CD4-positive, alpha-beta memory T cell (primary cell): ENCODE measurements at regions not wholly inside any gene's neighbourhood (a gene's known extent, or its start where the extent isn't known, plus 50 kb on each side); places are given as distances from the start of the nearest gene placed in this dataset.

Experiments
- CTCF ChIA-PET: fragments of 350-600 bp; sonication (Branson Sonifier 250); formaldehyde crosslinking; loops from one replicate; lab custom pipeline; 2021; ENCODE audit warnings: inconsistent platforms; ENCODE audit not compliant: partially characterized antibody; lab: Charles Lee
- POLR2A ChIA-PET: fragments of 350-600 bp; sonication (Branson Sonifier 250); formaldehyde crosslinking; loops from one replicate; lab custom pipeline; 2021; ENCODE audit not compliant: partially characterized antibody; lab: Charles Lee
- DNase-seq, 5 donors: peaks; one replicate each; pipeline versions ENCODE4 v3.0.0 to v3.0.0-alpha.2; 2020 to 2022; ENCODE audit warnings: mixed read lengths in 1 of 5
- H3K27ac ChIP-seq: one replicate; pipeline ENCODE4 v1.7.0; 2013; ENCODE audit warnings: low read depth, low read length
- H3K27me3 ChIP-seq: 2 replicates; pipeline ENCODE4 v1.7.0; 2013; ENCODE audit warnings: mild to moderate bottlenecking, low read length, moderate library complexity; ENCODE audit not compliant: insufficient read depth
- H3K36me3 ChIP-seq: 2 replicates; pipeline ENCODE4 v1.7.0; 2013; ENCODE audit warnings: mild to moderate bottlenecking, low read length, moderate library complexity; ENCODE audit not compliant: insufficient read depth
- H3K4me1 ChIP-seq: 2 replicates; pipeline ENCODE4 v1.7.0; 2013; ENCODE audit warnings: mild to moderate bottlenecking, low read length, moderate library complexity; ENCODE audit not compliant: insufficient read depth
- H3K4me3 ChIP-seq, 2 donors: one replicate each; pipeline ENCODE4 v1.7.0; 2013; ENCODE audit warnings: low read length in 2 of 2, mild to moderate bottlenecking in 1 of 2
- H3K9me3 ChIP-seq, 2 donors: one replicate each; pipeline ENCODE4 v1.7.0; 2013; ENCODE audit warnings: low read length in 2 of 2, control low read depth in 1 of 2; ENCODE audit not compliant: control insufficient read depth in 1 of 2
- H3K27ac Mint-ChIP-seq, 7 donors: one replicate each; pipeline ENCODE4 v1.8.0; 2020 to 2021; ENCODE audit warnings: mixed read lengths in 7 of 7, mild to moderate bottlenecking in 6 of 7, inconsistent platforms in 3 of 7, moderate library complexity in 3 of 7
- H3K27me3 Mint-ChIP-seq, 2 donors: one replicate each; pipeline ENCODE4 v1.8.0; 2020 to 2021; ENCODE audit warnings: mixed read lengths in 2 of 2
- H3K36me3 Mint-ChIP-seq, 2 donors: one replicate each; pipeline ENCODE4 v1.8.0; 2020 to 2021; ENCODE audit warnings: mixed read lengths in 2 of 2, inconsistent platforms in 1 of 2, mild to moderate bottlenecking in 1 of 2
- H3K4me1 Mint-ChIP-seq, 4 donors: one replicate each; pipeline ENCODE4 v1.8.0; 2020 to 2021; ENCODE audit warnings: mixed read lengths in 4 of 4, mild to moderate bottlenecking in 1 of 4
- H3K4me3 Mint-ChIP-seq, 8 donors: one replicate each; pipeline ENCODE4 v1.8.0; 2020 to 2021; ENCODE audit warnings: mixed read lengths in 8 of 8, mild to moderate bottlenecking in 7 of 8, moderate library complexity in 6 of 8, inconsistent platforms in 3 of 8
- H3K9me3 Mint-ChIP-seq, 8 donors: one replicate each; pipeline ENCODE4 v1.8.0; 2020 to 2021; ENCODE audit warnings: mixed read lengths in 8 of 8, mild to moderate bottlenecking in 5 of 8, inconsistent platforms in 3 of 8, moderate library complexity in 1 of 8
- intact Hi-C: fragments of 100-400 bp; cut with micrococcal nuclease; formaldehyde crosslinking; loops from one replicate; pipeline ENCODE4 v1.15.1; 2023

DNA sequence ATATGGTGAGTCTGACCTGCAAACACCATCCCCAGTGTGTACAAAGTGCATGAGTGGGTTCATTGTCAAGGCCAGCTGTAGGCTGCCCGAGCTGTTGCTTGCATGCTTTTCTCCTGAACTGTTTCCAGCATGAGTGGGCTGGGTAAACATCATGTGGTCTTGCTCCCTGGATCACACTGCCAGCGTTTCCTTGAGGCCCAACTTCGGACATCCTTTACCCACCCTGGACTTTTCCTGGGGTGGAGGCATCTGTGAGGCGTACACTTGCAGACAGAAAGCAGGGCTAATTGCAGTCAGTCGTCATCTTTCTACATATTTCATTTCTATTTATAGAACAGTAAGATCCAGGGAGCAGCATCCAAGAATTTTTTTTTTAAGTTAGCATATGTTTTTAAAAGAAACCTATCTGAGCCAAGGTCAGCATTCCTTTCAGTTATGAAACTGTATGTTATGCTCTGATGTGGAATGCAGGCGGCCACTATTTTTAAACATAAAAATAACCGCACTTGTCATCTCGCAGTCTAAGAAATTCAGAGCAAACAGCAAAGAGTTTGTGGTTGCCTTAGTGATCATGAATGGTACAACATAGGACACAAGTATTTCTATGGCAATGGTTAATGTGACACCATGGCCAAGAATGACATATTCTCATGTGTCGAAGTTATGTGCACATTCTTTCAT is 106.5 kb upstream of the DMRT1 start:
- Histone ChIP-seq H3K4me3 (no peak overlapping the region), H3K4me1 (no peaks in the 10 kb centered on the region), H3K36me3 (no peaks in the 10 kb centered on the region), H3K27me3 (no peaks in the 10 kb centered on the region), H3K9me3 (no peaks in the 10 kb centered on the region), H3K27ac (no peak overlapping the region)
- DNase-seq, result no peak
- intact Hi-C loops, result no loop called here
- ChIA-PET CTCF (no interaction called here), POLR2A (no interaction called here)
- H3K36me3 Mint-ChIP-seq, result peaks cover 21 to 35% of the 10 kb centered on the region in 2 donors
- peaks cover 0 to 2% (median 0%) of the 10 kb centered on the region in 8 donors for H3K9me3 Mint-ChIP-seq
- no peak overlapping the region for H3K27ac Mint-ChIP-seq
- no peaks in the 10 kb centered on the region for H3K4me1 Mint-ChIP-seq
- H3K4me3 Mint-ChIP-seq, result no peak overlapping the region
- H3K27me3 Mint-ChIP-seq, result no peaks in the 10 kb centered on the region

DNA sequence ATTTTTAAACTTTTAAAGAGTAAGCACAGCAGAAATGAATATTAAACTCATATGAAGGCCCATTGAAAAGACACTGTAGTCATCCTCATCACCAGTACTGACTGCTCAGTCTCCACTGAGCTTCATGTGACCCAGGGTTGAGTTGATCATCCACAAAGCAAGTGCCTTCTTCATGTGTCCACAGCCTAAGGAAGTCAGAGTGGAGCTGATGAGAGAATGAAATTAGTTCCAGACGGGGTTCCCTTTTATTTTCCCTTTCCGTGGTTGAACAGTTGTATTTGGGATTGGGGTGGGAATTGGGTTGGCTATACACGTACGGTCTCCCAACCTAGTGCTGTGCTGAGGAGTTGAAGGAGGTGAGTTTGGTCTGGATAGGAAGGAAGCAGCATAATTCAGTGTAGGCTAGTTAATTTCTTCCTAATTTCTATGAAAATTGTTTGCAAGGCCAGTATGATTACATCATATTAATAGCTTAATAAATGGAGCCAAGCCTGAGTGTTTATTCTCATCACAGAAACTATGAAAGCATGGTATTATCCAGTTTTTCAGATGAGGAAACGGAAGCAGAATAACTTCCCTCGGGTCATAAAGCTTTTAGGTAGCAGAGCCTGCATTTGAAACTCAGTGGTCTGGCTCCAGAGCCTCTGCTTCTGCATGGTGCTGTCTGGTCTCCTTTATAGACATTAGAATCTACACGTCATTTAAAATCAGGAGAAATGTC is 103.9 kb upstream of the DMRT1 start:
- DNase-seq, result no peak
- Mint-ChIP-seq H3K9me3 (no peaks in the 10 kb centered on the region), H3K27ac (no peak overlapping the region), H3K27me3 (no peaks in the 10 kb centered on the region), H3K4me1 (no peaks in the 10 kb centered on the region), H3K36me3 (peaks cover 15 to 32% of the 10 kb centered on the region in 2 donors), H3K4me3 (no peak overlapping the region)
- ChIA-PET CTCF (interaction anchor here (0.8 to 1.4 kb wide), 2 partner anchors 14 to 18 kb away, joined by 3 to 4 read pairs; no protein-coding TSS in a partner anchor), POLR2A (no interaction called here)
- no peak overlapping the region for H3K4me3 ChIP-seq
- H3K9me3 ChIP-seq, result no peaks in the 10 kb centered on the region
- intact Hi-C loops, result no loop called here
- H3K27me3 ChIP-seq, result no peaks in the 10 kb centered on the region
- H3K36me3 ChIP-seq, result no peaks in the 10 kb centered on the region
- no peak overlapping the region for H3K27ac ChIP-seq
- H3K4me1 ChIP-seq, result no peaks in the 10 kb centered on the region

DNA sequence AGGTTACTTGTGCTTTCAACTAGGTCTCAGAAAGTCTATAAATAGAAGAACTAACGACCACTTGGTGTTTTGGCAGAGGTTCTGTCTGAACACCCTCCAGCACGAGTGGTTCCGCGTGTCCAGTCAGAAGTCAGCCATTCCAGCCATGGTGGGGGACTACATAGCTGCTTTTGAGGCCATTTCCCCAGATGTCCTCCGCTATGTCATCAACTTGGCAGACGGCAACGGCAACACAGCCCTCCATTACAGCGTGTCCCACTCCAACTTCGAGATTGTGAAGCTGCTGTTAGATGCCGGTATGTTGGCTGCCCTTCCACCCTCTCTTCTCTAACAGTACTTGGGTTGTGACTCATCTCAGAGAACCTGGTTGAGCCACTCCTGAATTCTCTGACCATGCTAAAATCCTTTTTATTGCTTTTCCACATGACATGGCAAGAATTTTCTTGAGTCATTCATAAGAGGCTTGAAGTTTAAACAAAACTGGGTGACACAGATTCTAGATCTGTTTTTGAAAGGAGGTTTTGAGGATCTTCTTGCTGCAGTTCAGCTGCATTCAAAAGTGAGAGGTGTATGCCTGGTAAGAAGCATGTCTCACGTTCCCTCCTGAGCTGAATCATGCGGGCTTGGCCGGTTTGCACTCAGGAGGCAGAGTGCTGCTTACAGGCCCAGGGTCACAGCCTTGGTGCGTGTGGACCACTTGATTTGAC is 103.1 kb upstream of the DMRT1 start:
- Histone ChIP-seq H3K27me3 (no peaks in the 10 kb centered on the region), H3K36me3 (no peaks in the 10 kb centered on the region), H3K9me3 (no peaks in the 10 kb centered on the region), H3K27ac (no peak overlapping the region), H3K4me1 (no peaks in the 10 kb centered on the region), H3K4me3 (no peak overlapping the region)
- H3K36me3 Mint-ChIP-seq, result peaks cover 20 to 36% of the 10 kb centered on the region in 2 donors
- no peaks in the 10 kb centered on the region for H3K27me3 Mint-ChIP-seq
- H3K4me3 Mint-ChIP-seq, result no peak overlapping the region
- DNase-seq, result no peak
- no peak overlapping the region for H3K27ac Mint-ChIP-seq
- H3K4me1 Mint-ChIP-seq, result no peaks in the 10 kb centered on the region
- POLR2A ChIA-PET, result no interaction called here
- H3K9me3 Mint-ChIP-seq, result no peaks in the 10 kb centered on the region
- CTCF ChIA-PET, result interaction anchor here (0.8 to 1.4 kb wide), 2 partner anchors 13 to 19 kb away, joined by 3 to 4 read pairs; no protein-coding TSS in a partner anchor
- intact Hi-C loops, result no loop called here

DNA sequence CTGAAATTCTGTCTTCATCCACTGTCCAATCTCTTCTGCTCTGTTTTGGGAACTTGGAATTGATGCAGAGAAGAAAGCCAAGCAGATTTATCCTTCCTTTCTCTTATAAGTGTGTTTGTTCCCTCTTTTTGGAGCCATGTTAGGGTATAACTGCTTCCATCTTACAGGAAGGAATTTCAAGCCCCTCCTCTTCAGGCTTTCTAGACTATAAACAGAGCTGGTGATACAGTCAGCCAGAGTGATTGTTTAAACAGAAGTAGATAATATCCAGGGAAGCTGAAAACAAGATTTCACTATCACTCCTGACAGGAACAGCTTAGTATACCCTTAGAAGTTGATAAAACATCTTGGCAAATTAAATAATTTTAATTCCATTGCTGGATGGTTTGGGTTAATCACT is 102.1 kb upstream of the DMRT1 start:
- ChIA-PET CTCF (no interaction called here), POLR2A (no interaction called here)
- H3K36me3 Mint-ChIP-seq, result peaks cover 26 to 38% of the 10 kb centered on the region in 2 donors
- DNase-seq, result no peak
- Histone ChIP-seq H3K4me1 (no peaks in the 10 kb centered on the region), H3K27ac (no peak overlapping the region), H3K9me3 (no peaks in the 10 kb centered on the region), H3K27me3 (no peaks in the 10 kb centered on the region), H3K36me3 (no peaks in the 10 kb centered on the region), H3K4me3 (no peak overlapping the region)
- H3K4me3 Mint-ChIP-seq, result no peak overlapping the region
- intact Hi-C loops, result no loop called here
- no peaks in the 10 kb centered on the region for H3K4me1 Mint-ChIP-seq
- H3K9me3 Mint-ChIP-seq, result no peaks in the 10 kb centered on the region
- H3K27ac Mint-ChIP-seq, result no peak overlapping the region
- H3K27me3 Mint-ChIP-seq, result no peaks in the 10 kb centered on the region

DNA sequence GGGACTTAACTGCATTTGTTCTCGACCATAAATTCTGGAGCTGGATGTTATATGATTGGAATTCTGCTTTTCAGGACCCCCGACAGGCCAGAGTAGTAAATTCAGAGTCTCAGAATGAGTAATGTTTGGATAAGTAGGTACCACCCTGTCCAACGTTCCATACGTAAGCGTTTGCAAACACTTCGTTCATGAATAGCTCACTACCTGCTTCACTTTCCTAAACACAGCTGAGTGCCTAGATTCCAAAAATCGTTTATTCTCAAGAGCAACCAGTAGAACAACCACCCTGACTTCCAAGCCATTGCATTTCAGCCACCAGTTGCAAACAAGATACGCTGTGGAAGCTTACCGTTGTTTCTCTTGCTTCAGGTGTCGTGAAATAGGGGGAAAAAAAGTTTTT is 101.3 kb upstream of the DMRT1 start:
- H3K4me1 Mint-ChIP-seq, result no peaks in the 10 kb centered on the region
- Histone ChIP-seq H3K9me3 (no peaks in the 10 kb centered on the region), H3K36me3 (no peaks in the 10 kb centered on the region), H3K27me3 (no peaks in the 10 kb centered on the region), H3K4me3 (no peak overlapping the region), H3K4me1 (no peaks in the 10 kb centered on the region), H3K27ac (no peak overlapping the region)
- no peaks in the 10 kb centered on the region for H3K27me3 Mint-ChIP-seq
- ChIA-PET POLR2A (no interaction called here), CTCF (no interaction called here)
- H3K4me3 Mint-ChIP-seq, result no peak overlapping the region
- intact Hi-C loops, result no loop called here
- H3K9me3 Mint-ChIP-seq, result no peaks in the 10 kb centered on the region
- peaks cover 27 to 44% of the 10 kb centered on the region in 2 donors for H3K36me3 Mint-ChIP-seq
- H3K27ac Mint-ChIP-seq, result no peak overlapping the region
- DNase-seq, result no peak

DNA sequence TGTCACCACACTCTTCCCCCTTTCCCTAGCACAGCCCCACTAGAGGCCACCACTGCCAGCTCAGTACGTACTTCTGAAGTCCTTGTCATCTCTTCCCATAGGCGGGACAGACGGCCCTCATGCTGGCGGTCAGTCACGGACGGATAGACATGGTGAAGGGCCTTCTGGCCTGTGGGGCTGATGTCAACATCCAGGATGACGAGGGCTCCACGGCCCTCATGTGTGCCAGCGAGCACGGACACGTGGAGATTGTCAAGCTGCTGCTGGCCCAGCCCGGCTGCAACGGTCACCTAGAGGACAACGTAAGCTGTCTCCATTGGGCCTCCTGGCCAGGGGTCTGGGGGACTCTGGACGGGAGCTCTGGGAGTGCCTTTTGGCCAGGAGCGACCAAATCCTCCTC is 99.4 kb upstream of the DMRT1 start:
- Histone ChIP-seq H3K9me3 (no peaks in the 10 kb centered on the region), H3K27ac (no peak overlapping the region), H3K4me3 (no peak overlapping the region), H3K27me3 (no peaks in the 10 kb centered on the region), H3K36me3 (no peaks in the 10 kb centered on the region), H3K4me1 (peaks cover under 1% of the 10 kb centered on the region)
- no peak overlapping the region for H3K4me3 Mint-ChIP-seq
- H3K36me3 Mint-ChIP-seq, result peaks cover 30 to 55% of the 10 kb centered on the region in 2 donors
- DNase-seq, result no peak
- H3K9me3 Mint-ChIP-seq, result peaks cover 0 to 2% (median 0%) of the 10 kb centered on the region in 8 donors
- H3K27ac Mint-ChIP-seq, result peak overlapping the region in 2 of 7 donors; percentile 9 to 81
- intact Hi-C loops, result no loop called here
- peaks cover 0 to 1% of the 10 kb centered on the region in 2 donors for H3K27me3 Mint-ChIP-seq
- CTCF ChIA-PET, result interaction anchor here (0.8 kb wide), 1 partner anchor 16 kb away, joined by 3 read pairs; no protein-coding TSS in a partner anchor
- H3K4me1 Mint-ChIP-seq, result peaks cover 2 to 3% (median 3%) of the 10 kb centered on the region in 4 donors
- POLR2A ChIA-PET, result no interaction called here

DNA sequence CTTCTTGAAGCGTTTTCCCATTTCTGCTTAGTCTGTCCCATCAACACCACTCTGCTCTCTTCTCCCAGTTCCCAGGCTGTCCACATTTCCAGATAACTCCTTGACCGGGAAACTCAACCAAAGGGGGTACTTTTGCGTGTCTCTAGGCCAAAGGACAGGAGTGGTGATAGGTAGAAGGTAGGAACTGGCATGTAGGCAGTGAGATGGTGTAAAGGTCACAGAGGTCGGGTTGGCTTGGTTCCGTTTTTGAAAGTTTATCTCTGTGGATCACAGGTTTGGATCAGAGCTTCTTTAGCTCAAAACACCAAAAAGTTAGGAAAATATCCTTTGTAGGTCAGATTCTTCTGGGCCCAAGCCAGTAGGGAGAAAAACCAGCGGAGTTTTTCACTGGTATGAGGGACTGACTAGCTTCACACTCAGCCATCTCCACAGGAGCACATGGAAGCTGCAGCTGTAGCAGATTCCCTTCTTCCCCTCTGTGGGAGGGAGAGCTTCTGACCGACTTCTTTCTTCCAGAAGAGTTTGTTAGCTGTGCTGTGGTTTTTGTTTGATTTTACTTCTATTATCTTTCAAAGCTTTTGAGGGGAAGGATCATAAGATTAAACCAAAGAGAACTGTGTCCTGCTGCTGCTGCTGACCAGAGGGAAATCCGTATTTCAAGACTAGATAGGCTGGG is 98.4 kb upstream of the DMRT1 start:
- intact Hi-C loops, result no loop called here
- peaks cover 2 to 10% (median 9%) of the 10 kb centered on the region in 4 donors for H3K4me1 Mint-ChIP-seq
- peaks cover 0 to 2% (median 0%) of the 10 kb centered on the region in 8 donors for H3K9me3 Mint-ChIP-seq
- DNase-seq, result no peak
- peaks cover 0 to 1% of the 10 kb centered on the region in 2 donors for H3K27me3 Mint-ChIP-seq
- CTCF ChIA-PET, result no interaction called here
- POLR2A ChIA-PET, result no interaction called here
- Histone ChIP-seq H3K27me3 (no peaks in the 10 kb centered on the region), H3K9me3 (no peaks in the 10 kb centered on the region), H3K4me3 (no peak overlapping the region), H3K27ac (no peak overlapping the region), H3K36me3 (no peaks in the 10 kb centered on the region), H3K4me1 (peaks cover 10% of the 10 kb centered on the region)
- peaks cover 31 to 57% of the 10 kb centered on the region in 2 donors for H3K36me3 Mint-ChIP-seq
- H3K4me3 Mint-ChIP-seq, result no peak overlapping the region
- peak overlapping the region in 1 of 7 donors; percentile 57 for H3K27ac Mint-ChIP-seq
